Spleen (tissue), 7 donors: ENCODE measurements at regions not wholly inside any gene's neighbourhood (a gene's known extent, or its start where the extent isn't known, plus 50 kb on each side); places are given as distances from the start of the nearest gene placed in this dataset.

ENCODE experiments used
- POLR2A ChIP-seq, 3 donors: fragments of 450-650 bp; IDR thresholded peaks; one replicate each; pipeline ENCODE4 v1.5.1; 2017; ENCODE audit warnings: antibody characterized with exemption in 3 of 3, mild to moderate bottlenecking in 1 of 3
- TF ChIP-seq, protein P1 (sequence below), 11 experiments: fragments of 200-600 bp in 7 of 11; fragments of 450-650 bp in 4 of 11; sonication (generic) in 4 of 11; IDR thresholded peaks in 8 of 11; conservative IDR thresholded peaks in 3 of 11; 1 replicate in 7 of 11; 2 replicates in 4 of 11; pipeline versions ENCODE4 v1.4.0 to v1.8.0; 2016 to 2021; ENCODE audit warnings: antibody characterized with exemption in 11 of 11, inconsistent platforms in 4 of 11, mild to moderate bottlenecking in 1 of 11
- donor health status: DM: no; HTN: no; CAD: no; lungs with moderate emphysema.
- donor health status: DM: no; HTN: no; CAD: no.
- donor health status: DM: no; HTN: no; CAD: no.

DNA sequence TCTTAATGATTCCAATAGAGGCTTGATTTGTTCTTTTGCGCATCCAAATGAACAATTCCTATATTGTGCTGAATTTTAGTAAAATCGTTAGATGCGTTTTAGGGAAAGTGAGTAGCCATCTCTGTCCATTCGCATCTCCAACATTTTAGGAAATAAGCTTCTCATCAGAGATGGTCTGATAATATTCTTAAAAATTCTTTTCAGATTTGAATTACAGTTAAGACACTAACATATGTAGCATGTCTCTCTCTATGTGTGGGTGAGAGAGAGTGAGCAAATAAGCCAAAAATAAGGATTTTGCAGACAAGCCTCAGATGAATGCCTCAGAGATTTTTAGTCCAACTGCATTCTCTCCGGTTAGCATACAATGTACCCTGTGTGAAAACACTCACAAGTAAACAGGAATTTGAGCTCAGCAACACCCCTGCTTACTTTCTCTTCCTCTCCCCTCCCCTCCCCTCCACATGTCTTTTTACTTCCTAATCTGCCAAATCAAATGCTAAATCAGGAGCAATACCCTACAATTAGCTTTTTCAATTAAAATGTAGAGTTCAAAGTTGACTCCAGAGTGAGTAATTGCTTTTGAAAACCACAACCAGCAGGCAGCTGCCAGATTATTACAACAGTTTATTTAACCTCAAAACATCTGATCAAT is 354.4 kb downstream of the CRPPA start:
- TF ChIP-seq, protein P1, sequence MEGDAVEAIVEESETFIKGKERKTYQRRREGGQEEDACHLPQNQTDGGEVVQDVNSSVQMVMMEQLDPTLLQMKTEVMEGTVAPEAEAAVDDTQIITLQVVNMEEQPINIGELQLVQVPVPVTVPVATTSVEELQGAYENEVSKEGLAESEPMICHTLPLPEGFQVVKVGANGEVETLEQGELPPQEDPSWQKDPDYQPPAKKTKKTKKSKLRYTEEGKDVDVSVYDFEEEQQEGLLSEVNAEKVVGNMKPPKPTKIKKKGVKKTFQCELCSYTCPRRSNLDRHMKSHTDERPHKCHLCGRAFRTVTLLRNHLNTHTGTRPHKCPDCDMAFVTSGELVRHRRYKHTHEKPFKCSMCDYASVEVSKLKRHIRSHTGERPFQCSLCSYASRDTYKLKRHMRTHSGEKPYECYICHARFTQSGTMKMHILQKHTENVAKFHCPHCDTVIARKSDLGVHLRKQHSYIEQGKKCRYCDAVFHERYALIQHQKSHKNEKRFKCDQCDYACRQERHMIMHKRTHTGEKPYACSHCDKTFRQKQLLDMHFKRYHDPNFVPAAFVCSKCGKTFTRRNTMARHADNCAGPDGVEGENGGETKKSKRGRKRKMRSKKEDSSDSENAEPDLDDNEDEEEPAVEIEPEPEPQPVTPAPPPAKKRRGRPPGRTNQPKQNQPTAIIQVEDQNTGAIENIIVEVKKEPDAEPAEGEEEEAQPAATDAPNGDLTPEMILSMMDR (IDR thresholded peaks at IDR 0.05 in 8 of 11, conservative IDR thresholded peaks at IDR 0.05 in 3 of 11) = no peak
- TF ChIP-seq POLR2A (IDR thresholded peaks at IDR 0.05) = no peak
